H9 (cell line): ENCODE measurements at regions not wholly inside any gene's neighbourhood (a gene's known extent, or its start where the extent isn't known, plus 50 kb on each side); places are given as distances from the start of the nearest gene placed in this dataset.

Experiments used
- DNase-seq: peaks from one replicate; pipeline ENCODE4 v3.0.0-alpha.2; 2017
- H2AFZ ChIP-seq: one replicate; pipeline ENCODE4 v1.6.1; 2013; ENCODE audit warnings: mild to moderate bottlenecking, low read length, control low read depth, moderate library complexity
- H2AK5ac ChIP-seq: 2 replicates; pipeline ENCODE4 v1.6.1; 2013; ENCODE audit warnings: low read length, control low read depth, mixed read lengths; ENCODE audit not compliant: insufficient read length
- H2BK120ac ChIP-seq: one replicate; pipeline ENCODE4 v1.6.1; 2013; ENCODE audit warnings: low read depth, mild to moderate bottlenecking, low read length, control low read depth, inconsistent platforms; ENCODE audit not compliant: poor library complexity, severe bottlenecking
- H2BK12ac ChIP-seq: 2 replicates; pipeline ENCODE4 v1.6.1; 2013; ENCODE audit warnings: low read length, control low read depth, mixed read lengths, low read depth; ENCODE audit not compliant: insufficient read length
- H2BK15ac ChIP-seq: 2 replicates; pipeline ENCODE4 v1.6.1; 2013; ENCODE audit warnings: low read depth, low read length, control low read depth
- H2BK20ac ChIP-seq: one replicate; pipeline ENCODE4 v1.6.1; 2013; ENCODE audit warnings: low read depth, mild to moderate bottlenecking, low read length, control low read depth, inconsistent platforms; ENCODE audit not compliant: poor library complexity, severe bottlenecking
- H2BK5ac ChIP-seq: 2 replicates; pipeline ENCODE4 v1.6.1; 2013; ENCODE audit warnings: low read length, control low read depth, mixed read lengths; ENCODE audit not compliant: insufficient read length
- H3K14ac ChIP-seq: 2 replicates; pipeline ENCODE4 v1.6.1; 2013; ENCODE audit warnings: low read length, control low read depth; ENCODE audit not compliant: insufficient read depth
- H3K18ac ChIP-seq: 2 replicates; pipeline ENCODE4 v1.6.1; 2013; ENCODE audit warnings: low read depth, mild to moderate bottlenecking, mixed read lengths, low read length, control low read depth; ENCODE audit not compliant: insufficient read length
- H3K23ac ChIP-seq: 2 replicates; pipeline ENCODE4 v1.6.1; 2013; ENCODE audit warnings: low read length, control low read depth, mixed read lengths, low read depth; ENCODE audit not compliant: insufficient read length
- H3K23me2 ChIP-seq: 2 replicates; pipeline ENCODE4 v1.6.1; 2013; ENCODE audit warnings: low read depth, mild to moderate bottlenecking, mixed read lengths, low read length, control low read depth; ENCODE audit not compliant: insufficient read length, poor library complexity, severe bottlenecking
- H3K27ac ChIP-seq: 2 replicates; pipeline ENCODE4 v1.5.1; 2013; ENCODE audit warnings: low read length, control low read depth, mixed read lengths, low read depth; ENCODE audit not compliant: insufficient read length
- H3K27me3 ChIP-seq: 2 replicates; pipeline ENCODE4 v1.6.1; 2013; ENCODE audit warnings: low read length, control low read depth, inconsistent platforms; ENCODE audit not compliant: insufficient read depth
- H3K4ac ChIP-seq: 2 replicates; pipeline ENCODE4 v1.6.1; 2013; ENCODE audit warnings: low read depth, mild to moderate bottlenecking, control low read depth, inconsistent platforms, low read length, moderate library complexity
- H3K4me1 ChIP-seq: 2 replicates; pipeline ENCODE4 v1.6.1; 2013; ENCODE audit warnings: low read length, control low read depth, inconsistent platforms; ENCODE audit not compliant: insufficient read depth
- H3K4me2 ChIP-seq: 2 replicates; pipeline ENCODE4 v1.6.1; 2013; ENCODE audit warnings: low read length, control low read depth, mixed read lengths; ENCODE audit not compliant: insufficient read length, insufficient read depth
- H3K56ac ChIP-seq: 2 replicates; pipeline ENCODE4 v1.6.1; 2013; ENCODE audit warnings: low read depth, mild to moderate bottlenecking, mixed read lengths, low read length, control low read depth; ENCODE audit not compliant: insufficient read length
- H3K79me1 ChIP-seq: 2 replicates; pipeline ENCODE4 v1.6.1; 2013; ENCODE audit warnings: low read depth, mild to moderate bottlenecking, moderate library complexity, low read length, control low read depth, inconsistent platforms; ENCODE audit not compliant: insufficient read depth, poor library complexity, severe bottlenecking
- H3K79me2 ChIP-seq: 2 replicates; pipeline ENCODE4 v1.6.1; 2013; ENCODE audit warnings: low read length, control low read depth, inconsistent platforms; ENCODE audit not compliant: insufficient read depth
- H3K9ac ChIP-seq: 2 replicates; pipeline ENCODE4 v1.6.1; 2013; ENCODE audit warnings: low read length, control low read depth, mixed read lengths; ENCODE audit not compliant: insufficient read length; ENCODE audit errors: extremely low read depth
- H3K9me3 ChIP-seq: one replicate; pipeline ENCODE4 v1.6.1; 2013; ENCODE audit warnings: low read depth, low read length, inconsistent platforms; ENCODE audit not compliant: control insufficient read depth
- H3T11ph ChIP-seq: one replicate; pipeline ENCODE4 v1.6.1; 2013; ENCODE audit warnings: mild to moderate bottlenecking, low read length, control low read depth, inconsistent platforms
- H4K20me1 ChIP-seq: one replicate; pipeline ENCODE4 v1.6.1; 2013; ENCODE audit not compliant: control insufficient read depth, insufficient read length, insufficient read depth
- H4K5ac ChIP-seq: 2 replicates; pipeline ENCODE4 v1.6.1; 2013; ENCODE audit warnings: low read depth, mild to moderate bottlenecking, mixed read lengths, low read length, control low read depth; ENCODE audit not compliant: insufficient read length
- H4K8ac ChIP-seq: replicated peaks from 2 replicates; pipeline ENCODE4 v1.6.1; 2013; ENCODE audit warnings: low read length, control low read depth, mixed read lengths, low read depth; ENCODE audit not compliant: insufficient read length
- H4K91ac ChIP-seq: 2 replicates; pipeline ENCODE4 v1.6.1; 2013; ENCODE audit warnings: low read depth, mild to moderate bottlenecking, moderate library complexity, mixed read lengths, low read length, control low read depth; ENCODE audit not compliant: insufficient read length
- H3K27ac Mint-ChIP-seq, 3 experiments: 2 replicates in 2 of 3; 3 replicates in 1 of 3; pipeline ENCODE4 v1.8.0; 2020 to 2021; ENCODE audit warnings: mixed read lengths in 3 of 3, mild to moderate bottlenecking in 1 of 3, moderate library complexity in 1 of 3
- H3K27me3 Mint-ChIP-seq: 2 replicates; pipeline ENCODE4 v1.8.0; 2021; ENCODE audit warnings: low read depth, mild to moderate bottlenecking, moderate library complexity, mixed read lengths
- H3K36me3 Mint-ChIP-seq, 3 experiments: 2 replicates in 2 of 3; 3 replicates in 1 of 3; pipeline ENCODE4 v1.8.0; 2020 to 2021; ENCODE audit warnings: low read depth in 3 of 3, mixed read lengths in 3 of 3; ENCODE audit not compliant: insufficient read depth in 1 of 3
- H3K4me1 Mint-ChIP-seq, 2 experiments: 2 replicates each; pipeline ENCODE4 v1.8.0; 2020; ENCODE audit warnings: mixed read lengths in 2 of 2
- H3K4me3 Mint-ChIP-seq, 2 experiments: 2 replicates in 1 of 2; 3 replicates in 1 of 2; pipeline ENCODE4 v1.8.0; 2020 to 2021; ENCODE audit warnings: mild to moderate bottlenecking in 2 of 2, mixed read lengths in 2 of 2, moderate library complexity in 1 of 2
- H3K9me3 Mint-ChIP-seq, 2 experiments: 2 replicates in 1 of 2; 3 replicates in 1 of 2; pipeline ENCODE4 v1.8.0; 2020; ENCODE audit warnings: mild to moderate bottlenecking in 2 of 2, mixed read lengths in 2 of 2, moderate library complexity in 1 of 2
- WGBS: extraction: QIAGEN DNeasy Blood & Tissue Kit; methylation state at CpG from one replicate; pipeline ENCODE4 v1.1.7; 2013; ENCODE audit warnings: missing lambda C conversion rate, low lambda C conversion rate, mixed read lengths; ENCODE audit not compliant: insufficient read length; ENCODE audit errors: extremely low coverage; 5-methylcytosine and 5-hydroxymethylcytosine counted together
- TF ChIP-seq, protein P1 (sequence below): fragments of 200-600 bp; sonication (generic); conservative IDR thresholded peaks from 3 replicates; pipeline ENCODE4 v1.8.0; 2021; ENCODE audit warnings: antibody characterized with exemption, mild to moderate bottlenecking

DNA sequence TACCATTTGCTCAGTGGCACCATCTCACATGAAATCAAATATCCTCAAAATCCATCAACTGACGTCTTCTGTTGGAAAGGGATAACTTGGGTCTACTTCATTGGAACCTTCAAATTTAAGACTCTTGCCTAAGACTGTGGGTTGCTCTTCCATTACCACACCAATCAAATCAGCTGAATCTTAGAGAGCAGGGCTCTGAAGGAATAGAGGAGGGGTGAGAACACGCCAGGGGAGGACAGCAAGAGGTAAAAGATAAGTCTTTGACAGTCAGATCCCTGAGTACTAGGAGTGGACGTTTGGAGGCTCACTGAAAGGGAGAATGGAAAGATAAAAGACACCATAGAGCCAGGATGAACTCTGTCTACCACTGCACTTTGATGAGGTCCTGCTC is 107.5 kb downstream of the CCDC71L start:
- no peak overlapping the region for H3K27ac Mint-ChIP-seq
- H3K4me1 ChIP-seq, result no peaks in the 10 kb centered on the region
- H3K4me3 Mint-ChIP-seq, result no peak overlapping the region
- DNase-seq, result no peak
- H3K23ac ChIP-seq, result no peak overlapping the region
- no peak overlapping the region for H3K14ac ChIP-seq
- H4K91ac ChIP-seq, result no peak overlapping the region
- H3K27ac ChIP-seq, result no peak overlapping the region
- H4K20me1 ChIP-seq, result no peaks in the 10 kb centered on the region
- TF ChIP-seq, protein P1, sequence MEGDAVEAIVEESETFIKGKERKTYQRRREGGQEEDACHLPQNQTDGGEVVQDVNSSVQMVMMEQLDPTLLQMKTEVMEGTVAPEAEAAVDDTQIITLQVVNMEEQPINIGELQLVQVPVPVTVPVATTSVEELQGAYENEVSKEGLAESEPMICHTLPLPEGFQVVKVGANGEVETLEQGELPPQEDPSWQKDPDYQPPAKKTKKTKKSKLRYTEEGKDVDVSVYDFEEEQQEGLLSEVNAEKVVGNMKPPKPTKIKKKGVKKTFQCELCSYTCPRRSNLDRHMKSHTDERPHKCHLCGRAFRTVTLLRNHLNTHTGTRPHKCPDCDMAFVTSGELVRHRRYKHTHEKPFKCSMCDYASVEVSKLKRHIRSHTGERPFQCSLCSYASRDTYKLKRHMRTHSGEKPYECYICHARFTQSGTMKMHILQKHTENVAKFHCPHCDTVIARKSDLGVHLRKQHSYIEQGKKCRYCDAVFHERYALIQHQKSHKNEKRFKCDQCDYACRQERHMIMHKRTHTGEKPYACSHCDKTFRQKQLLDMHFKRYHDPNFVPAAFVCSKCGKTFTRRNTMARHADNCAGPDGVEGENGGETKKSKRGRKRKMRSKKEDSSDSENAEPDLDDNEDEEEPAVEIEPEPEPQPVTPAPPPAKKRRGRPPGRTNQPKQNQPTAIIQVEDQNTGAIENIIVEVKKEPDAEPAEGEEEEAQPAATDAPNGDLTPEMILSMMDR, result no peak
- H2BK15ac ChIP-seq, result no peak overlapping the region
- H3K4me1 Mint-ChIP-seq, result no peaks in the 10 kb centered on the region
- no peak overlapping the region for H3K18ac ChIP-seq
- H3T11ph ChIP-seq, result no peak overlapping the region
- H2BK120ac ChIP-seq, result no peak overlapping the region
- no peak overlapping the region for H2BK12ac ChIP-seq
- H4K8ac ChIP-seq, result no peak overlapping the region
- H2AK5ac ChIP-seq, result no peak overlapping the region
- no peaks in the 10 kb centered on the region for H3K27me3 ChIP-seq
- H3K56ac ChIP-seq, result no peak overlapping the region
- no peaks in the 10 kb centered on the region for H3K79me1 ChIP-seq
- H3K9me3 Mint-ChIP-seq, result peaks cover 8 to 13% of the 10 kb centered on the region in 2 experiments
- H3K4me2 ChIP-seq, result no peak overlapping the region
- H3K79me2 ChIP-seq, result no peaks in the 10 kb centered on the region
- H3K27me3 Mint-ChIP-seq, result peaks cover 4% of the 10 kb centered on the region
- WGBS, result no CpG with 5 or more reads among the region's 3 CpGs
- peaks cover 0 to 5% (median 2%) of the 10 kb centered on the region in 3 experiments; a peak in 3 of 7 replicates for H3K36me3 Mint-ChIP-seq
- H2BK20ac ChIP-seq, result no peak overlapping the region
- no peak overlapping the region for H4K5ac ChIP-seq
- H3K23me2 ChIP-seq, result no peaks in the 10 kb centered on the region
- H3K9ac ChIP-seq, result no peak overlapping the region
- no peak overlapping the region for H3K4ac ChIP-seq
- no peak overlapping the region for H2BK5ac ChIP-seq
- no peaks in the 10 kb centered on the region for H3K9me3 ChIP-seq
- no peak overlapping the region for H2AFZ ChIP-seq
